Esophagus muscularis mucosa (tissue), 4 donors: ENCODE measurements at regions not wholly inside any gene's neighbourhood (a gene's known extent, or its start where the extent isn't known, plus 50 kb on each side); places are given as distances from the start of the nearest gene placed in this dataset.

Experiments used
- DNase-seq: peaks from one replicate; pipeline ENCODE4 v3.0.0-alpha.2; 2017; ENCODE audit errors: extremely low spot score
- H3K27ac ChIP-seq, 4 donors: fragments of 200-600 bp; sonication (generic); replicated peaks in 1 of 4; 1 replicate in 3 of 4; 2 replicates in 1 of 4; pipeline ENCODE4 v1.5.1; 2016 to 2019; ENCODE audit warnings: mild to moderate bottlenecking in 1 of 4
- H3K27me3 ChIP-seq, 4 donors: fragments of 200-600 bp; sonication (generic); one replicate each; pipeline versions ENCODE4 v1.5.1 to v1.6.0; 2016 to 2019
- H3K36me3 ChIP-seq, 4 donors: fragments of 200-600 bp; sonication (generic); one replicate each; pipeline ENCODE4 v1.5.1; 2016 to 2019
- H3K4me1 ChIP-seq, 4 donors: fragments of 200-600 bp; sonication (generic); one replicate each; pipeline ENCODE4 v1.5.1; 2016 to 2019
- H3K4me3 ChIP-seq, 4 donors: fragments of 200-600 bp; sonication (generic); 1 replicate in 2 of 4; 2 replicates in 2 of 4; pipeline ENCODE4 v1.5.1; 2016 to 2019; ENCODE audit warnings: mild to moderate bottlenecking in 4 of 4, moderate library complexity in 1 of 4
- H3K9me3 ChIP-seq, 4 donors: fragments of 200-600 bp; sonication (generic); 1 replicate in 3 of 4; 2 replicates in 1 of 4; pipeline ENCODE4 v1.5.1; 2016 to 2019
- CTCF ChIP-seq, 3 experiments: fragments of 200-600 bp in 2 of 3; fragments of 450-650 bp in 1 of 3; sonication (generic) in 2 of 3; IDR thresholded peaks; one replicate each; pipeline ENCODE4 v1.5.1; 2017 to 2019; ENCODE audit warnings: antibody characterized with exemption in 3 of 3, mild to moderate bottlenecking in 2 of 3, moderate library complexity in 1 of 3
- EP300 ChIP-seq: sonication (generic); formaldehyde crosslinking; IDR thresholded peaks from one replicate; pipeline ENCODE4 v1.6.1; 2017; ENCODE audit warnings: antibody characterized with exemption
- POLR2A ChIP-seq: fragments of 450-650 bp; IDR thresholded peaks from one replicate; pipeline ENCODE4 v1.6.1; 2017; ENCODE audit warnings: antibody characterized with exemption, moderate library complexity, mild to moderate bottlenecking, low read depth
- POLR2AphosphoS5 ChIP-seq, 2 donors: sonication (generic); formaldehyde crosslinking; IDR thresholded peaks; one replicate each; pipeline ENCODE4 v1.6.1; 2017; ENCODE audit warnings: antibody characterized with exemption in 2 of 2
- WGBS: methylation state at CpG from one replicate; pipeline ENCODE4 v1.1.5; 2018; 5-methylcytosine and 5-hydroxymethylcytosine counted together
- intact Hi-C: fragments of 100-400 bp; cut with DNase I; formaldehyde crosslinking; loops from one replicate; pipeline ENCODE4 v1.15.1; 2023

DNA sequence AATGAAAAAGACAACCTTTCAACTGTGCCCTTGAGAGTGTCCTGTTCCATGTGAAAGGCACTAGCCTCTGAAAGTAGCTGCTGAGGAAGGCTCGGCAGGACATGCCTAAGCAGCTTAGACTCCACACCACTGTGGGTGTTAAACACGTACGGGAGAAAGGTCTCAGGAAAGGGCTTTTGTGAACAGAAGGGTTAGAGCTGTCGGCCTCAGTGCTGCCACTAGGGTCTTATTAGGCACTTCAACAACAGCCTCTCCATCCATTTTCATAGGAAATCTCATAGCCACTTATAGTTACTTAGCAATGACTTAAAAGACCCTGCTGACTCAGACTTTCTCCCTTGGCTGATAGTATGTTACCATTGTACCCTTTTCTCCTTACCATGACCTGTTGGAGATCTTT, 662.8 kb downstream of the TBC1D32 start:
- TF ChIP-seq CTCF (IDR thresholded peaks at IDR 0.05) (no peak), POLR2A (no peak), POLR2AphosphoS5 (IDR thresholded peaks at IDR 0.05) (no peak), EP300 (no peak)
- Histone ChIP-seq H3K9me3 (peaks cover 0 to 4% (median 0%) of the 10 kb centered on the region in 4 donors), H3K4me1 (no peaks in the 10 kb centered on the region), H3K27me3 (no peaks in the 10 kb centered on the region), H3K36me3 (no peaks in the 10 kb centered on the region), H3K4me3 (no peak overlapping the region), H3K27ac (no peak overlapping the region)
- DNase-seq = no peak
- 26% methylated on average over 4 of the region's 4 CpGs for WGBS
- intact Hi-C loops = no loop called here

DNA sequence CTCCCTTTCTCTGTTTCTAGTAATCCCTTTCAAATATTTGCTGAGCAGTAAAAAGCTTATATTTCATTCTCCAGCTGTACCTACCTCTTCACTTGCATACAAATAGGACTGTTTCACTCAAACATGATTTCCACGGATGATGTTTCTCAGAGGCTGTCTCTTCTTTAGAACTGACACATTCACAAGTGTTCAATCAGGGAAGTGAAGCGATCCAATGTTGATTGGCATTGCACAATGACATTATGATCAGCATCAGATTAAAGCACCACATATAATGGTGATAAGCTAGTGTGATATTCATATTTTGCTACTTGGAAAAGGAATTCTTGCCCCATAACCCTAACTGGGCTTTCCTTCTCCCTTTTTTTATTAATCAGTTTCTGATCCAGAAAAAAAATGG, 681.8 kb downstream of the TBC1D32 start:
- H3K9me3 ChIP-seq = no peaks in the 10 kb centered on the region
- H3K36me3 ChIP-seq = no peaks in the 10 kb centered on the region
- DNase-seq = no peak
- H3K27me3 ChIP-seq = no peaks in the 10 kb centered on the region
- H3K4me1 ChIP-seq = no peaks in the 10 kb centered on the region
- intact Hi-C loops = no loop called here
- TF ChIP-seq CTCF (IDR thresholded peaks at IDR 0.05) = no peak
- TF ChIP-seq POLR2A = no peak
- TF ChIP-seq EP300 = no peak
- TF ChIP-seq POLR2AphosphoS5 (IDR thresholded peaks at IDR 0.05) = no peak
- H3K4me3 ChIP-seq = no peak overlapping the region
- H3K27ac ChIP-seq = no peak overlapping the region
- WGBS = 89% methylated on average over 2 of the region's 2 CpGs

- intact Hi-C loops = no loop called here
- no peak for DNase-seq
- no peak overlapping the region for H3K4me3 ChIP-seq
- no peaks in the 10 kb centered on the region for H3K4me1 ChIP-seq
- no peaks in the 10 kb centered on the region for H3K9me3 ChIP-seq
- no peaks in the 10 kb centered on the region for H3K36me3 ChIP-seq
- no peak for TF ChIP-seq POLR2A
- TF ChIP-seq EP300 = no peak
- no peak overlapping the region for H3K27ac ChIP-seq
- no peaks in the 10 kb centered on the region for H3K27me3 ChIP-seq
- 59% methylated on average over 2 of the region's 2 CpGs for WGBS
These were observed 685.6 kb downstream of the TBC1D32 start for GRCh38 chr6:120648713-120649112.

DNA sequence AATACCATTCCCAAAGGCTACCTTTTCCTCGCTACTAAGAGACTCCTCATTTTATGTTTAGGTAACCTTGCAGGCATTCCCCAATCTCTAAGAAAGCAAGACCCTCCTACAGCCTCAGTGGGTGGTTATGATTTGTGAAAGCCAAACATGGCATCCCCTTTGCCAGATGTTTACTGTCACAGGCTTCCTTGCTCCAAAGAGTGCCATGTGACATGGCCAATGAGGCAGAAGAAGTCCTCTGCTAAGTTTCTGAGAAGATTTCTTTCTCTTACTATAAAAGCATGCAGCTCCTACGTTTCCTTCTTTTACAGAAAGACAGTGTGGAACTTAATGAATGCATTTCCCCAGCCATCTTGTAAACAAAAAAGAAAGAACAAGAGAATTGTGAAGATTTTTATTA, 688.2 kb downstream of the TBC1D32 start:
- H3K4me3 ChIP-seq = no peak overlapping the region
- no peaks in the 10 kb centered on the region for H3K36me3 ChIP-seq
- no peaks in the 10 kb centered on the region for H3K27me3 ChIP-seq
- no peaks in the 10 kb centered on the region for H3K4me1 ChIP-seq
- no peaks in the 10 kb centered on the region for H3K9me3 ChIP-seq
- 48% methylated on average over 2 of the region's 2 CpGs for WGBS
- no peak for DNase-seq
- H3K27ac ChIP-seq = no peak overlapping the region
- intact Hi-C loops = no loop called here
- TF ChIP-seq POLR2AphosphoS5 (IDR thresholded peaks at IDR 0.05) (no peak), EP300 (no peak), CTCF (IDR thresholded peaks at IDR 0.05) (no peak), POLR2A (no peak)

- no peak overlapping the region for H3K27ac ChIP-seq
- no peaks in the 10 kb centered on the region for H3K4me1 ChIP-seq
- DNase-seq = no peak
- H3K4me3 ChIP-seq = no peak overlapping the region
- WGBS = 54% methylated on average over 1 of the region's 1 CpG
- no peaks in the 10 kb centered on the region for H3K36me3 ChIP-seq
- intact Hi-C loops = no loop called here
- H3K27me3 ChIP-seq = no peaks in the 10 kb centered on the region
- TF ChIP-seq CTCF (IDR thresholded peaks at IDR 0.05) = no peak
- no peak for TF ChIP-seq EP300
- no peak for TF ChIP-seq POLR2A
- no peak for TF ChIP-seq POLR2AphosphoS5 (IDR thresholded peaks at IDR 0.05)
- H3K9me3 ChIP-seq = no peaks in the 10 kb centered on the region
These were observed 701.3 kb downstream of the TBC1D32 start for GRCh38 chr6:120632975-120633374.
